Smooth muscle cell (in vitro differentiated cells): ENCODE measurements at regions not wholly inside any gene's neighbourhood (a gene's known extent, or its start where the extent isn't known, plus 50 kb on each side); places are given as distances from the start of the nearest gene placed in this dataset.

Experiments used
- DNase-seq: peaks from one replicate; lab custom pipeline; 2025; ENCODE audit not compliant: unreplicated experiment; lab: John Stamatoyannopoulos, UW
- H2AFZ ChIP-seq: fragments of 200-600 bp; sonication (generic); 2 replicates; pipeline ENCODE4 v1.6.0; 2016; ENCODE audit warnings: antibody characterized with exemption, low read depth, mild to moderate bottlenecking
- H3F3A ChIP-seq: fragments of 200-600 bp; sonication (generic); 2 replicates; pipeline ENCODE4 v1.6.0; 2017; ENCODE audit warnings: antibody characterized with exemption, low read depth
- H3K27ac ChIP-seq: fragments of 200-600 bp; sonication (generic); 2 replicates; pipeline ENCODE4 v1.5.1; 2016; ENCODE audit warnings: low read depth, mild to moderate bottlenecking
- H3K27me3 ChIP-seq: fragments of 200-600 bp; sonication (generic); 2 replicates; pipeline ENCODE4 v1.6.1; 2016; ENCODE audit warnings: low read depth, mild to moderate bottlenecking
- H3K36me3 ChIP-seq: fragments of 200-600 bp; sonication (generic); 2 replicates; pipeline ENCODE4 v1.5.1; 2016; ENCODE audit warnings: low read depth
- H3K4me1 ChIP-seq: fragments of 200-600 bp; sonication (generic); 2 replicates; pipeline ENCODE4 v1.5.1; 2016; ENCODE audit warnings: low read depth
- H3K4me2 ChIP-seq: fragments of 200-600 bp; sonication (generic); 2 replicates; pipeline ENCODE4 v1.6.0; 2016; ENCODE audit warnings: mild to moderate bottlenecking
- H3K4me3 ChIP-seq: fragments of 200-600 bp; sonication (generic); 2 replicates; pipeline ENCODE4 v1.5.1; 2016; ENCODE audit warnings: mild to moderate bottlenecking
- H3K79me2 ChIP-seq: fragments of 200-600 bp; sonication (generic); 2 replicates; pipeline ENCODE4 v1.6.0; 2016; ENCODE audit warnings: low read depth, mild to moderate bottlenecking
- H3K9ac ChIP-seq: fragments of 200-600 bp; sonication (generic); 2 replicates; pipeline ENCODE4 v1.6.0; 2016; ENCODE audit warnings: low read depth
- H3K9me3 ChIP-seq: fragments of 200-600 bp; sonication (generic); replicated peaks from 2 replicates; pipeline ENCODE4 v1.5.1; 2016; ENCODE audit warnings: low read depth
- H4K20me1 ChIP-seq: fragments of 200-600 bp; sonication (generic); 2 replicates; pipeline ENCODE4 v1.6.0; 2016; ENCODE audit warnings: low read depth
- WGBS: methylation state at CpG from one replicate; pipeline ENCODE4 v1.1.7; 2016; ENCODE audit warnings: low lambda C conversion rate; 5-methylcytosine and 5-hydroxymethylcytosine counted together
- TF ChIP-seq, protein P1 (sequence below): fragments of 200-600 bp; sonication (generic); IDR thresholded peaks from 2 replicates; pipeline ENCODE4 v1.5.1; 2017; ENCODE audit warnings: borderline replicate concordance, mild to moderate bottlenecking, antibody characterized with exemption; ENCODE audit not compliant: insufficient read depth, poor library complexity, severe bottlenecking

DNA sequence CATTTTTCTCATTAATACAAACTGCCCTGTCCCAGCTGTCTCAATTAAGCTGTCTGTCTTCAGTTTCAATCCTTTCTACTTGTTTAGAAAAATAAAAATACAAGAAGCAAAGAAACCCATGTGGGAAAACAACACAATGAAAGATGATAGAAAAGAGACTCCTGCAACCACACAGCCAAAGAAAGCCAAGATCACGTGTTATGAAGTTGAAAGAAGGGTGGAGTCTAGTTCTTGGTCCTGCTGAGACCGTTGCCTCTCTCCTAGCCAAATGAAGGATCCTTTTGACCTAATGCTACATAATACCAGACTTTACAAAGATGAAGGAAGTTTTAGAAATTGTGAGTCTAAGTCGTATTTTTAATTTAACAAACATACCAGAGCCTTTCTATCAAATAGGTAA is 218.8 kb upstream of the RRP15 start:
- Histone ChIP-seq H3K4me2 (no peak overlapping the region), H3F3A (no peaks in the 10 kb centered on the region), H3K79me2 (no peaks in the 10 kb centered on the region), H3K9me3 (no peaks in the 10 kb centered on the region), H3K4me1 (no peaks in the 10 kb centered on the region), H3K36me3 (no peaks in the 10 kb centered on the region), H3K27ac (no peak overlapping the region), H3K9ac (no peak overlapping the region), H3K27me3 (no peaks in the 10 kb centered on the region), H2AFZ (no peak overlapping the region), H4K20me1 (no peaks in the 10 kb centered on the region), H3K4me3 (no peak overlapping the region)
- no peak for DNase-seq
- TF ChIP-seq, protein P1, sequence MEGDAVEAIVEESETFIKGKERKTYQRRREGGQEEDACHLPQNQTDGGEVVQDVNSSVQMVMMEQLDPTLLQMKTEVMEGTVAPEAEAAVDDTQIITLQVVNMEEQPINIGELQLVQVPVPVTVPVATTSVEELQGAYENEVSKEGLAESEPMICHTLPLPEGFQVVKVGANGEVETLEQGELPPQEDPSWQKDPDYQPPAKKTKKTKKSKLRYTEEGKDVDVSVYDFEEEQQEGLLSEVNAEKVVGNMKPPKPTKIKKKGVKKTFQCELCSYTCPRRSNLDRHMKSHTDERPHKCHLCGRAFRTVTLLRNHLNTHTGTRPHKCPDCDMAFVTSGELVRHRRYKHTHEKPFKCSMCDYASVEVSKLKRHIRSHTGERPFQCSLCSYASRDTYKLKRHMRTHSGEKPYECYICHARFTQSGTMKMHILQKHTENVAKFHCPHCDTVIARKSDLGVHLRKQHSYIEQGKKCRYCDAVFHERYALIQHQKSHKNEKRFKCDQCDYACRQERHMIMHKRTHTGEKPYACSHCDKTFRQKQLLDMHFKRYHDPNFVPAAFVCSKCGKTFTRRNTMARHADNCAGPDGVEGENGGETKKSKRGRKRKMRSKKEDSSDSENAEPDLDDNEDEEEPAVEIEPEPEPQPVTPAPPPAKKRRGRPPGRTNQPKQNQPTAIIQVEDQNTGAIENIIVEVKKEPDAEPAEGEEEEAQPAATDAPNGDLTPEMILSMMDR = no peak
- WGBS = 80% methylated on average over 3 of the region's 3 CpGs

DNA sequence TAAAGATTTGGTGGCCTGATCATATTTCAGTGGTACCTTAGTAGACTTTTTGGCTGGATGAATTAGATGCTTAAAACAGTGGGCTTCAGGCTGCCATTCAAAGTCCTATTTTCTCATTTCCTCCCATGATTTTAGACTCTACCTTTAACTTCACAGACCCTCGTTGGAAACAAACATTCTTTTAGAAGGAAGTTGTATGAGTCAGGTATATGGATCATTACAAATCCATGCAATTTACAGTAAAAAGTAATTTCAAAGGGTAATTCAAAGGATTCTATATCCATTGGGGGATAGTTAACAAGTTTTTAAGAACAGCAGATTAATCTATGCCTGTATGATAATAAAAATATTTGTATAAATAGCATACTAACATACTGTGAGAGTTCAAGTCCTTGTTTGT is 216.9 kb upstream of the RRP15 start:
- TF ChIP-seq, protein P1 = no peak
- H3F3A ChIP-seq = no peaks in the 10 kb centered on the region
- no peaks in the 10 kb centered on the region for H3K79me2 ChIP-seq
- H3K36me3 ChIP-seq = no peaks in the 10 kb centered on the region
- no peak overlapping the region for H3K9ac ChIP-seq
- 76% methylated on average over 1 of the region's 1 CpG for WGBS
- no peak overlapping the region for H2AFZ ChIP-seq
- no peak overlapping the region for H3K4me2 ChIP-seq
- H4K20me1 ChIP-seq = no peaks in the 10 kb centered on the region
- H3K27ac ChIP-seq = no peak overlapping the region
- no peak for DNase-seq
- H3K4me3 ChIP-seq = no peak overlapping the region
- H3K4me1 ChIP-seq = no peaks in the 10 kb centered on the region
- H3K9me3 ChIP-seq = no peaks in the 10 kb centered on the region
- H3K27me3 ChIP-seq = no peaks in the 10 kb centered on the region

DNA sequence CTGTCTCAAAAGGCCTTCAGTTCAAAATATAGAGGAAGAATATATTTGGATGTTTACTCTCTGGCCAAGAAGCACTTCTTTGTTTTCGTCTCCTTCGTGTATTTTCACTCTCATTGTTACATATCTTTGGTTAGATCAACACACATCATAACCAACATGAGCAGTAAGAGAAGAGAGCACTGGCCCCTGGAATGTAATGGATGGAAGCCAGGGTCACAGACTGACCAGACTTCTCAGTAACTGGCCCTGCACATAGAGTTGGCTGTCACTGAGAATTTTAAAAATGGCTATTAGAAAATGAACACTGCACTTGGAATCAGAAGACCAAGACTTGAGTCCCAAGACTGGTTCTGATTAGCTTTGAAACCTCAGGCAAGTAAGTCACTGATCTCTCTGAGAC is 215.9 kb upstream of the RRP15 start:
- Histone ChIP-seq H2AFZ (no peak overlapping the region), H3F3A (no peaks in the 10 kb centered on the region), H3K27me3 (no peaks in the 10 kb centered on the region), H4K20me1 (no peaks in the 10 kb centered on the region), H3K4me3 (no peak overlapping the region), H3K36me3 (no peaks in the 10 kb centered on the region), H3K9me3 (no peaks in the 10 kb centered on the region), H3K27ac (no peak overlapping the region), H3K4me2 (no peak overlapping the region), H3K9ac (no peak overlapping the region), H3K4me1 (no peaks in the 10 kb centered on the region), H3K79me2 (no peaks in the 10 kb centered on the region)
- no peak for DNase-seq
- 42% methylated on average over 2 of the region's 2 CpGs for WGBS
- TF ChIP-seq, protein P1 = no peak

DNA sequence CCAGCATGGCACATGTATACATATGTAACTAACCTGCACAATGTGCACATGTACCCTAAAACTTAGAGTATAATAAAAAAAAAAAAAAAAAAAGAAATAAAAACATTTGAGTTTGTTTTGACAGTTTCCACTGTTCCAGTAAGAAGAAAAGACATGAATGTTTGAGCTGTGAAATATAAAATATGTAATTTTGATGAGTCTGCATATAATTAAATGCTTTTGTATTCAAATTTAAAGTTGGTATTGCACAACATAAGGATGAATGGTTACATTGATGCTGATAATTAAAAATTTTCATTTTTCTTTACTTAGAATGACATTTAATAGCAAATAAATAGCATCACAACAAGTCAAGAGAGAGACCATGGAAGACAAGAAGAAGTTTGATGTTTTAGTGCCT is 212.0 kb upstream of the RRP15 start:
- Histone ChIP-seq H3K4me1 (no peaks in the 10 kb centered on the region), H3F3A (no peaks in the 10 kb centered on the region), H3K79me2 (no peaks in the 10 kb centered on the region), H3K4me2 (no peak overlapping the region), H4K20me1 (no peaks in the 10 kb centered on the region), H3K9me3 (no peaks in the 10 kb centered on the region), H2AFZ (no peak overlapping the region), H3K36me3 (no peaks in the 10 kb centered on the region), H3K27ac (no peak overlapping the region), H3K9ac (no peak overlapping the region), H3K4me3 (no peak overlapping the region), H3K27me3 (no peaks in the 10 kb centered on the region)
- TF ChIP-seq, protein P1 = no peak
- no peak for DNase-seq
